NK-92 treated with Interleukin-12 subunit alpha and Interleukin-12 subunit beta, amount 100 ng/mL, for 24 hours (cell line): ENCODE measurements at regions not wholly inside any gene's neighbourhood (a gene's known extent, or its start where the extent isn't known, plus 50 kb on each side); places are given as distances from the start of the nearest gene placed in this dataset.

Experiments used
- DNase-seq: peaks from one replicate; lab custom pipeline; 2025; lab: John Stamatoyannopoulos, UW

GRCh38 chr10:112047674-112048073, 135.9 kb downstream of the GPAM start:
- no peak for DNase-seq

GRCh38 chr10:112052166-112052565, 131.4 kb downstream of the GPAM start:
- DNase-seq, result no peak

- DNase-seq, result no peak
Measured at GRCh38 chr10:112053895-112054294, 129.7 kb downstream of the GPAM start.

GRCh38 chr10:112054516-112054915, 129.0 kb downstream of the GPAM start:
- no peak for DNase-seq

DNA sequence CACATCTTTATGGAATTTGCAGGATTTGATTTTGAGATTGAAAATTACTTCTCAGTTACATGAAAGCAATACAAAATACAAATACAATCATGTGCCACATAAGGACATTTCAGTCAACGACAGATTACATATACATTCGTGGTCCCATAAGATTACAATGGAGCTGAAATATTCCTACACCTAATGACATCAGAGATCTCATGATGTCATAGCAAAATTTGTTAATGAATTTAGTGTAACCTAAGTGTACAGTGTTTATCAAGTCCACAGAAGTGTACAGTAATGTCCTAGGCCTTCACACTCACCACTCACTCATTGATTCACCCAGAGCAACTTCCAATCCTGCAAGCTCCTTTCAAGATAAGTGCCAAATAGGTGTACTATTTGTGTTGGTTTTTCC, 126.5 kb downstream of the GPAM start:
- no peak for DNase-seq

DNA sequence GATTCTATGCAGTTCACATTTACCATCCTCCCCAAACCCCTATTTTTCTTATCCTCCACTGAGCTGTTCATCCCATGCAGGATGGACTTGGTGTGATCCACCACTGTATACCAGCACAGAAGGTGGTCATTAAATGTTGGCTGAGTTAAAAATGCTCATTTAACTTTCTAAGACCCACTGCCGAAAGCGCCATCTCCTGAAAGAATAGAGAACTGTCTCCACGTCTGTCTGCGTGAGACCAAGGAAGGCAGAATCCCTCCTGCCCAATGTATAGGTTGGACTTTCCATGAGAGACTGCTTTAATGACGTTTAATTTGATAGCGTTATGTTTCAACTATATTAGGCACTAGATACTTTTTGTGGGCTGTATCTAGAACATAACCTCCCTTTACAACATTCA, 124.3 kb downstream of the GPAM start:
- DNase-seq, result no peak

DNA sequence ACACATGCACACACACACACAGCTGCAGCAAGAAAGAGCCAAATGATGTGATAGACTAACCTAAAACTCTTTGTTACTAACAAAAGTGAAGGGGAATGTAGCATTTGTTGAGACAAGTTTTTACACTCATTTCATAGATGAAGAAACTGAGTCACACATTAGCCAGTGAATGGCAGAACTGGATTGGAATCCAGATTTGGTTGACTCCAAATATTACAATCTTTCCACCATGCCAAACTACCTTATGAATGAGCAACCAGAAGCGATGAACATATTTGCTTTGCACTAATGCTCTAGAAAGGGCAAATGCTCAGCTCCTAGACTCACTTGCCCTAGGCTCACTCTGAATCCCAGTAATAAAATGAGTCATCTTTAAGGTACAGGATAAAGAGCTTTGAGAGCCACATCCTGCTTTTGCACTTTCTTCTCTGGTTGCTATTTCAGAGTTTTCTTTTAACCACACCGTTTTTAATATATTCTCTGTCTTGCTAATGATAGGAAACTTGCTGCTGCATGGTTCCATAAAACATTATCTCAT, 111.9 kb downstream of the GPAM start:
- DNase-seq, result no peak

GRCh38 chr10:112078003-112078402, 105.6 kb downstream of the GPAM start:
- no peak for DNase-seq

DNA sequence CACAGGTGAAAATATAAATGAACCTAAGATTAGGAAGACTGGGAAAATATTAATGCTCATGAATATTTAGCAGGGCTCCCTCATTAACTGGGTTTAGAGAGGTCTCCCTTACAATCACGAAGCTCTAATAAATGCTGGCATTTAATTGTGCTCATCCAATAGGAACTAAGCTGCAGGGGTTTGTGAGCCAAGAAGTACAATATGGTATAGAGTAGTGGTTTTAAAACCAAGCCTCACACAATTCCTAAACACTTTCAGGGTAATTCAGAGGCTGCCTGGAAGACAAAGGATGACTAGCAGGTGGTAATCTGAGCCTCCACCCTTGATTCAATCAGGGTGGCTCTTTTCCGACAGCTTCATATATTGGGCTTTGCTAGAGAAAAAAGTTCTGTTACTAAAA, 103.3 kb downstream of the GPAM start:
- DNase-seq, result no peak

GRCh38 chr10:112082120-112082519, 101.4 kb downstream of the GPAM start:
- DNase-seq, result no peak

GRCh38 chr10:112083472-112083871, 100.1 kb downstream of the GPAM start:
- no peak for DNase-seq

DNA sequence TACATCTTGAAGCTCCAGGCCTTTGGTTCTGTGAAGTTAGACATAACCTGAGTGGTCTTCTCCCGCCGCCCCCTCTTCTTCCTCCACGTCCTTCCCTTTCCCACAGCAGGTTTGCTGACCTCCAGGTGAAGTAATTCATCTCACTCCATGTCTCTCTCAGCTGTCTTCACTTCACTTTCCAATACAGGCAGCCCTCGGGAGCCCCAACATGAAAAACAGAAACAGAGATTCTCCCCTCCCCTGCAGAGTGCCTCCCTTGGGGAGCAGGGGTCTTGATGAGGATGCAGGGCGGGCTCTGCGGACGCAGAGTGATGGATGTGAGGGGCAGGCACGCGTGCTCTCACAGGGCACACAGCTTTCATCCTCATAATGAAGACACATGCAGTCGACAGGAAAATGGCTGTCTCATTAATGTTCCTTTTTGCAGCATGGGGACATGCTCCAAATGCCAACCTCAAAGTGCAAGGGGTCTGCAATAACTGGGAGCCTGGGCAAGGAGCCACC, 95.6 kb downstream of the GPAM start:
- DNase-seq, result no peak

- DNase-seq, result no peak
Measured at GRCh38 chr10:112091703-112092102, 91.9 kb downstream of the GPAM start.

GRCh38 chr10:112092519-112092918, 91.0 kb downstream of the GPAM start:
- DNase-seq, result no peak

GRCh38 chr10:112094984-112095383, 88.6 kb downstream of the GPAM start:
- DNase-seq, result no peak

DNA sequence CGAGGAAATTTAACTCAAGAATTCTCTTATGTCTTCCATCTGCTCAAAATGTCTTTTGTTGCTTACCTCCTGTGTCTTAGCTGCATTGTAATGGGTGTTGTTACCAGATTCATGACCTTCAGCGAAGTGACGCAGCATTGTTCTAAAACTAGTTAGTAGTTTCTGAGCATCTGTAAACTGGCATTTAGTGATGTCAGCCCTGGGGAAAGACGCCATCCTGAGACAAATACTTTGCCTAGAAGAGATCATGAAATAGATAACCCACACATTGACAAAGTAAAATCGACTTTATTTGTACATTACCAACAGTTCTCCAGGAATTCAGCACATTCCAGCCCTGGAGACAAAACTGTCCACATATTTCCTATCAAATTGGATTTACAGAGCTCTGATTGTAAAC, 87.8 kb downstream of the GPAM start:
- DNase-seq, result no peak

- no peak for DNase-seq
Measured at GRCh38 chr10:112098682-112099081, 84.9 kb downstream of the GPAM start.
